ENCODE measurements at regions not wholly inside any gene's neighbourhood (a gene's known extent, or its start where the extent isn't known, plus 50 kb on each side); places are given as distances from the start of the nearest gene placed in this dataset.

DNA sequence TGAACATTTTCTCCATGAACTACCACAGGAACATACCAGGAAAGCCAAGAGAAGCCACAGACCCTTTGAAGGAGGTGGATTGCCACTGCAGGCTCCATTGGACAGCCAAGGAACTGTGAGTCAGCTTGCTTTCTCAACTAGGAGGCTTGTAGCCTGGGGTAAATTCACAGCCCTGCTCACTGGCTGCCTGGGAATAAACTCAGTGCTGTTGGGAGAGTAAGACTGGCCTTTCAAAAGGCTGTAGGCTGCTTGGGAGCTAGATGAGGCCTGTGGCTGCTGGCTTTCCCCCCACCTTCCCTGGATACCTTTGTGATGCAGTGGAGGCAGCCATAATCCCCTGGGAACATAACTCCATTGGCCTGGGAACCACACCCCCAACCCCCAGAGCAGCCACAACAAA, 223.5 kb upstream of the RBMS3 start:
- TF ChIP-seq SP1 (IDR thresholded peaks at IDR 0.05; ENCODE audit: low read depth) (no peak), JUND (IDR thresholded peaks at IDR 0.05) (no peak), RAD21 (IDR thresholded peaks at IDR 0.05; ENCODE audit: low read depth) (no peak), EZH2phosphoT487 (IDR thresholded peaks at IDR 0.05; ENCODE audit: borderline replicate concordance) (no peak), SIN3A (IDR thresholded peaks at IDR 0.05; ENCODE audit: low read depth) (no peak), EZH2 (IDR thresholded peaks at IDR 0.05) (no peak)
- TF ChIP-seq, protein P1, sequence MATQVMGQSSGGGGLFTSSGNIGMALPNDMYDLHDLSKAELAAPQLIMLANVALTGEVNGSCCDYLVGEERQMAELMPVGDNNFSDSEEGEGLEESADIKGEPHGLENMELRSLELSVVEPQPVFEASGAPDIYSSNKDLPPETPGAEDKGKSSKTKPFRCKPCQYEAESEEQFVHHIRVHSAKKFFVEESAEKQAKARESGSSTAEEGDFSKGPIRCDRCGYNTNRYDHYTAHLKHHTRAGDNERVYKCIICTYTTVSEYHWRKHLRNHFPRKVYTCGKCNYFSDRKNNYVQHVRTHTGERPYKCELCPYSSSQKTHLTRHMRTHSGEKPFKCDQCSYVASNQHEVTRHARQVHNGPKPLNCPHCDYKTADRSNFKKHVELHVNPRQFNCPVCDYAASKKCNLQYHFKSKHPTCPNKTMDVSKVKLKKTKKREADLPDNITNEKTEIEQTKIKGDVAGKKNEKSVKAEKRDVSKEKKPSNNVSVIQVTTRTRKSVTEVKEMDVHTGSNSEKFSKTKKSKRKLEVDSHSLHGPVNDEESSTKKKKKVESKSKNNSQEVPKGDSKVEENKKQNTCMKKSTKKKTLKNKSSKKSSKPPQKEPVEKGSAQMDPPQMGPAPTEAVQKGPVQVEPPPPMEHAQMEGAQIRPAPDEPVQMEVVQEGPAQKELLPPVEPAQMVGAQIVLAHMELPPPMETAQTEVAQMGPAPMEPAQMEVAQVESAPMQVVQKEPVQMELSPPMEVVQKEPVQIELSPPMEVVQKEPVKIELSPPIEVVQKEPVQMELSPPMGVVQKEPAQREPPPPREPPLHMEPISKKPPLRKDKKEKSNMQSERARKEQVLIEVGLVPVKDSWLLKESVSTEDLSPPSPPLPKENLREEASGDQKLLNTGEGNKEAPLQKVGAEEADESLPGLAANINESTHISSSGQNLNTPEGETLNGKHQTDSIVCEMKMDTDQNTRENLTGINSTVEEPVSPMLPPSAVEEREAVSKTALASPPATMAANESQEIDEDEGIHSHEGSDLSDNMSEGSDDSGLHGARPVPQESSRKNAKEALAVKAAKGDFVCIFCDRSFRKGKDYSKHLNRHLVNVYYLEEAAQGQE (IDR thresholded peaks at IDR 0.05; ENCODE audit: low read depth), result no peak
- TF ChIP-seq, protein P2, sequence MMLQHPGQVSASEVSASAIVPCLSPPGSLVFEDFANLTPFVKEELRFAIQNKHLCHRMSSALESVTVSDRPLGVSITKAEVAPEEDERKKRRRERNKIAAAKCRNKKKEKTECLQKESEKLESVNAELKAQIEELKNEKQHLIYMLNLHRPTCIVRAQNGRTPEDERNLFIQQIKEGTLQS (IDR thresholded peaks at IDR 0.05), result no peak
- TF ChIP-seq, protein P3, sequence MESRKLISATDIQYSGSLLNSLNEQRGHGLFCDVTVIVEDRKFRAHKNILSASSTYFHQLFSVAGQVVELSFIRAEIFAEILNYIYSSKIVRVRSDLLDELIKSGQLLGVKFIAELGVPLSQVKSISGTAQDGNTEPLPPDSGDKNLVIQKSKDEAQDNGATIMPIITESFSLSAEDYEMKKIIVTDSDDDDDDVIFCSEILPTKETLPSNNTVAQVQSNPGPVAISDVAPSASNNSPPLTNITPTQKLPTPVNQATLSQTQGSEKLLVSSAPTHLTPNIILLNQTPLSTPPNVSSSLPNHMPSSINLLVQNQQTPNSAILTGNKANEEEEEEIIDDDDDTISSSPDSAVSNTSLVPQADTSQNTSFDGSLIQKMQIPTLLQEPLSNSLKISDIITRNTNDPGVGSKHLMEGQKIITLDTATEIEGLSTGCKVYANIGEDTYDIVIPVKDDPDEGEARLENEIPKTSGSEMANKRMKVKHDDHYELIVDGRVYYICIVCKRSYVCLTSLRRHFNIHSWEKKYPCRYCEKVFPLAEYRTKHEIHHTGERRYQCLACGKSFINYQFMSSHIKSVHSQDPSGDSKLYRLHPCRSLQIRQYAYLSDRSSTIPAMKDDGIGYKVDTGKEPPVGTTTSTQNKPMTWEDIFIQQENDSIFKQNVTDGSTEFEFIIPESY (IDR thresholded peaks at IDR 0.05; ENCODE audit: extremely low read depth, insufficient replicate concordance, low read length), result no peak
- TF ChIP-seq, protein P4, sequence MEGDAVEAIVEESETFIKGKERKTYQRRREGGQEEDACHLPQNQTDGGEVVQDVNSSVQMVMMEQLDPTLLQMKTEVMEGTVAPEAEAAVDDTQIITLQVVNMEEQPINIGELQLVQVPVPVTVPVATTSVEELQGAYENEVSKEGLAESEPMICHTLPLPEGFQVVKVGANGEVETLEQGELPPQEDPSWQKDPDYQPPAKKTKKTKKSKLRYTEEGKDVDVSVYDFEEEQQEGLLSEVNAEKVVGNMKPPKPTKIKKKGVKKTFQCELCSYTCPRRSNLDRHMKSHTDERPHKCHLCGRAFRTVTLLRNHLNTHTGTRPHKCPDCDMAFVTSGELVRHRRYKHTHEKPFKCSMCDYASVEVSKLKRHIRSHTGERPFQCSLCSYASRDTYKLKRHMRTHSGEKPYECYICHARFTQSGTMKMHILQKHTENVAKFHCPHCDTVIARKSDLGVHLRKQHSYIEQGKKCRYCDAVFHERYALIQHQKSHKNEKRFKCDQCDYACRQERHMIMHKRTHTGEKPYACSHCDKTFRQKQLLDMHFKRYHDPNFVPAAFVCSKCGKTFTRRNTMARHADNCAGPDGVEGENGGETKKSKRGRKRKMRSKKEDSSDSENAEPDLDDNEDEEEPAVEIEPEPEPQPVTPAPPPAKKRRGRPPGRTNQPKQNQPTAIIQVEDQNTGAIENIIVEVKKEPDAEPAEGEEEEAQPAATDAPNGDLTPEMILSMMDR (IDR thresholded peaks at IDR 0.05 in 2 of 3, conservative IDR thresholded peaks at IDR 0.05 in 1 of 3; ENCODE audit: borderline replicate concordance in 1 of 3, insufficient read depth in 1 of 3, low read depth in 2 of 3, low read length in 2 of 3), result no peak
- TF ChIP-seq, protein P5, sequence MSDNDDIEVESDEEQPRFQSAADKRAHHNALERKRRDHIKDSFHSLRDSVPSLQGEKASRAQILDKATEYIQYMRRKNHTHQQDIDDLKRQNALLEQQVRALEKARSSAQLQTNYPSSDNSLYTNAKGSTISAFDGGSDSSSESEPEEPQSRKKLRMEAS (IDR thresholded peaks at IDR 0.05), result no peak

Measured in HCT116 (cell line).